ENCODE measurements at regions not wholly inside any gene's neighbourhood (a gene's known extent, or its start where the extent isn't known, plus 50 kb on each side); places are given as distances from the start of the nearest gene placed in this dataset.

GRCh38 chr3:23685541-23686258 is 120.1 kb upstream of the UBE2E1 start:
- Histone ChIP-seq H3K4me1 (ENCODE audit: control insufficient read depth, insufficient read depth, low read length) (no peaks in the 10 kb centered on the region), H3K27me3 (replicated peaks in 1 of 2; ENCODE audit: control insufficient read depth in 2 of 2, insufficient read depth in 2 of 2, low read length in 1 of 2) (no peaks in the 10 kb centered on the region), H3K79me2 (ENCODE audit: control insufficient read depth, insufficient read depth, low read length) (no peaks in the 10 kb centered on the region), H3K36me3 (ENCODE audit: control insufficient read depth in 2 of 2, insufficient read depth in 2 of 2, low read length in 1 of 2) (no peaks in the 10 kb centered on the region), H4K20me1 (ENCODE audit: control insufficient read depth, insufficient read depth) (no peaks in the 10 kb centered on the region), H3K9me3 (replicated peaks; ENCODE audit: control insufficient read depth, insufficient read depth, low read length) (no peaks in the 10 kb centered on the region; the same call in 2 of the 3 replicates), H3K4me3 (no peak overlapping the region), H2AFZ (ENCODE audit: control insufficient read depth, low read depth, low read length) (no peak overlapping the region), H3K9ac (ENCODE audit: control insufficient read depth, insufficient read depth, low read length) (no peak overlapping the region), H3K27ac (ENCODE audit: control insufficient read depth, insufficient read depth) (no peak overlapping the region), H3K4me2 (ENCODE audit: control insufficient read depth, insufficient read depth) (no peak overlapping the region)
- ChIA-PET RAD21 (ENCODE audit: unreplicated experiment) (no interaction called here), POLR2A (no interaction called here), CTCF (interaction anchor here (2.4 kb wide), 1 partner anchor 18 kb away, joined by 7 read pairs; no protein-coding TSS in a partner anchor), SMC1A (ENCODE audit: uncharacterized antibody, unreplicated experiment) (interaction anchor here (0.6 to 2.3 kb wide), 3 partner anchors 8 to 100 kb away, joined by 3 to 6 read pairs (median 5); no protein-coding TSS in a partner anchor)
- no TSS peak for BruUV-seq (replicated peaks)
- DNase-seq (ENCODE audit: low read depth, low spot score) (no peak), ATAC-seq (no peak; the same call in 2 of the 3 replicates), FAIRE-seq (no peak)
- in situ Hi-C loops (cut with MboI) (no loop called here), intact Hi-C loops (cut with micrococcal nuclease; ENCODE audit: unreplicated experiment) (no loop called here)
- WGBS (ENCODE audit: insufficient coverage, insufficient replicate concordance, low lambda C conversion rate, missing lambda C conversion rate), result 57% methylated on average over 9 of the region's 9 CpGs
- TF ChIP-seq FOS (IDR thresholded peaks at IDR 0.05; ENCODE audit: borderline replicate concordance, extremely low read depth, insufficient read length), result no peak
- TF ChIP-seq CBX5 (IDR thresholded peaks at IDR 0.05; ENCODE audit: low read depth), result no peak
- TF ChIP-seq GATAD2B (conservative IDR thresholded peaks at IDR 0.05; ENCODE audit: low read depth), result no peak
- no peak for TF ChIP-seq SREBF1 (IDR thresholded peaks at IDR 0.05; ENCODE audit: low read length)
- no peak for TF ChIP-seq ZBTB11 (CRISPR knock-in tag; IDR thresholded peaks at IDR 0.05)
- TF ChIP-seq RCOR1 (conservative IDR thresholded peaks at IDR 0.05; ENCODE audit: low read depth, low read length), result no peak
- no peak for TF ChIP-seq CBFB (IDR thresholded peaks at IDR 0.05; ENCODE audit: low read depth)
- no peak for TF ChIP-seq NFXL1 (IDR thresholded peaks at IDR 0.05; ENCODE audit: borderline replicate concordance)
- no peak for TF ChIP-seq HSF1 (IDR thresholded peaks at IDR 0.05; ENCODE audit: low read depth, low read length)
- no peak for TF ChIP-seq NFIC (IDR thresholded peaks at IDR 0.05; ENCODE audit: low read depth, low read length)
- no peak for TF ChIP-seq HDAC6 (IDR thresholded peaks at IDR 0.05; ENCODE audit: unreplicated experiment)
- no peak for TF ChIP-seq PRDM15 (CRISPR knock-in tag; IDR thresholded peaks at IDR 0.05)
- TF ChIP-seq RBBP5 (conservative IDR thresholded peaks at IDR 0.05), result no peak
- no peak for TF ChIP-seq BCL11A (IDR thresholded peaks at IDR 0.05; ENCODE audit: low read depth, low read length)
- TF ChIP-seq ZNF274 (IDR thresholded peaks at IDR 0.05; ENCODE audit: insufficient read depth, insufficient read length), result no peak
